ENCODE measurements at regions not wholly inside any gene's neighbourhood (a gene's known extent, or its start where the extent isn't known, plus 50 kb on each side); places are given as distances from the start of the nearest gene placed in this dataset.
"Not testable (repeated sequence)": the region's sequence is repeated elsewhere in the genome, so short reads cannot be mapped to it uniquely, and the experiment has no call there.

DNA sequence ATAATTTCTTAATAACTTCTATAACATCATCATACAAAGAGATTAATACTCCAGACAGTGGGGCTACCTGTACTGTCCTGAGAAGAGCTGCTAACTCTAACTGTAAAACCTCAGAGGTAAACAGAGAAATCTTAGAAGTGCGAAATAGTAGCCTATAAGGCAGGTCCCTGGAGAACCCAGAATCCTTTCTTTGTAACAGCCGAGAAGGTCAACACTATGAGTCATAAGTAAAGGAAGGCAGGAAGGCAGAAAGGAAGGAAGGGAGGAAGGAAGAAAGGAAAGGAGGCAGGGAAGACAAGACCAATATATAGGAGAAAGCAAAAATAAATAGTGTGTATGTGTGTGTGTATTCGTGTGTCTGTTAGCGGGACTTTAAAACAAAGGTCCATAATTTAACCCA lies 540.6 kb downstream of the ZWINT start:
- H3K4me3 ChIP-seq (ENCODE audit: low read length): no peak overlapping the region
- TF ChIP-seq CTCF (conservative IDR thresholded peaks at IDR 0.05; ENCODE audit: low read length): no peak
- DNase-seq (ENCODE audit: low read depth): no peak

DNA sequence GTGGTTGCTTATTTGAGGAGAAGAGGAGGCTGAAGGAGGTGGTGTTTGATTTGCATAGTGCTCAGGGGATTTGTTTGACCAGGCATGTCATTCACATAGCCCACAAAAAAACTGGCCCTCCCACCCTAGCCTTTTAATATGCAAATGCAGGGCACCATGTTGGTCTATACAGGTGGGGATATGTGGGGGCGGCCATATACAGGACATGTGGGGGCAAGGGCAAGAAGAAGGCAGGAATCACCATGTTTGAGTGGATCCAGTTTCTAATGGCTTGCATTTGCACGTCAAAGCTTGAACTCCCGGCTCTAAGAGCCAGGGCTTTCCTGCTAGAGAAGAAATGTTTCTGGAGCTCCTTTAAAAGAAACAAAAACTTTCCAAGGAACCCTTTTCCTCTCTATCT lies 541.0 kb downstream of the ZWINT start:
- TF ChIP-seq CTCF (conservative IDR thresholded peaks at IDR 0.05; ENCODE audit: low read length): no peak
- no peak for DNase-seq (ENCODE audit: low read depth)
- H3K4me3 ChIP-seq (ENCODE audit: low read length): no peak overlapping the region

DNA sequence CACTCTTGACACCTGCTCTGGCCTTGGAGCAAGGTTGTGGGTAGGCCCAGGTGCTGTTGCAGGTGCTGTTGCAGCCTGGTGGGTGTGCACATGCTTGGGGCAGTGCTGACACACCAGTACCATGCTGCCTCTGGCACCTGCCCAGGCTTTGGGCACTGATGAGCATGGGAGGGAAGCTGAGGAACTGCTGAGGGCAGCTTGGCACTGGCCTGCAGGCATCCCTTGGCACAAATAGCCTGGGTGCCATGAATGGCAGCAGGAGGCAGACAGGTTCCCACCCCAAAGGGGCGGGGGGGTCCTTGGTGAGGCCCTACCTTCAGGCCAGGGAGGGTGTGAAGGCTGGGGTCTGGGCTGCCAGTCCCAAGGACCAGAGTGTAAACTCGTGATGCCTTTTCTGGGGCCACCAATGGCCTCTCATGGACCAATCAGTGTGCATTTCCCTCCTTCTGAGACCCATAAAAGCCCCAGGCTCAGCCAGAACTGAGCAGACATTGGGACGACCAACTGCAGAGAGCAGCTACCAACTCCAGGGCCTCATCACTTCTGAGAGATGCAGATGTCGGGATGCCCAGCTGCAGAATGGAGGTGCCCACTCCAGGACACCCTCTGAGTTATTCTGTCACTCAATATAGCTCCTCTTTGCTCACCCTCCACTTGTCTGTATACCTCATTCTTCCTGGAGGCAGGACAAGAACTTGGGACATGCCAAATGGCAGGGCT lies 547.4 kb downstream of the ZWINT start:
- no peak for TF ChIP-seq CTCF (conservative IDR thresholded peaks at IDR 0.05; ENCODE audit: low read length)
- DNase-seq (ENCODE audit: low read depth): no peak
- H3K4me3 ChIP-seq (ENCODE audit: low read length): no peak overlapping the region

- TF ChIP-seq CTCF (conservative IDR thresholded peaks at IDR 0.05; ENCODE audit: low read length): no peak
- DNase-seq (ENCODE audit: low read depth): no peak
Measured at GRCh38 chr10:55803055-55803454, 558.0 kb downstream of the ZWINT start.

DNA sequence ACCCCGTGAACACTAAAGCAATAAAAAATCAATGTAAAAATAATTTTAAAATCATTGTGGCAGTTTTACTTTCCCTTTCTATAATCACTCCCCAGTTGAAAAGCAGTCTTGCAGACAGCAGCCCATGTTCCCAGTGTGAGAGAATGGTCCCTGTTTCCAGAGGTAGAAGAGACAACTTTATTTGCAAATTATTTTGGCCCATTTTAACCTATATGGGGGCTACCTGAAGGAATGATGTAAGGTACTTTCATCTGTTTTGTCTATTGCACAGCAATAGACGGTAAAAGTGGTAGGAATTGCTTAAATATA lies 559.8 kb downstream of the ZWINT start:
- TF ChIP-seq CTCF (conservative IDR thresholded peaks at IDR 0.05; ENCODE audit: low read length): no peak
- H3K4me3 ChIP-seq (ENCODE audit: low read length): no peak overlapping the region
- no peak for DNase-seq (ENCODE audit: low read depth)

More at GRCh38 chr10:55803055-55803454, 558.0 kb downstream of the ZWINT start:
- H3K4me3 ChIP-seq (ENCODE audit: low read length): no peak overlapping the region

DNA sequence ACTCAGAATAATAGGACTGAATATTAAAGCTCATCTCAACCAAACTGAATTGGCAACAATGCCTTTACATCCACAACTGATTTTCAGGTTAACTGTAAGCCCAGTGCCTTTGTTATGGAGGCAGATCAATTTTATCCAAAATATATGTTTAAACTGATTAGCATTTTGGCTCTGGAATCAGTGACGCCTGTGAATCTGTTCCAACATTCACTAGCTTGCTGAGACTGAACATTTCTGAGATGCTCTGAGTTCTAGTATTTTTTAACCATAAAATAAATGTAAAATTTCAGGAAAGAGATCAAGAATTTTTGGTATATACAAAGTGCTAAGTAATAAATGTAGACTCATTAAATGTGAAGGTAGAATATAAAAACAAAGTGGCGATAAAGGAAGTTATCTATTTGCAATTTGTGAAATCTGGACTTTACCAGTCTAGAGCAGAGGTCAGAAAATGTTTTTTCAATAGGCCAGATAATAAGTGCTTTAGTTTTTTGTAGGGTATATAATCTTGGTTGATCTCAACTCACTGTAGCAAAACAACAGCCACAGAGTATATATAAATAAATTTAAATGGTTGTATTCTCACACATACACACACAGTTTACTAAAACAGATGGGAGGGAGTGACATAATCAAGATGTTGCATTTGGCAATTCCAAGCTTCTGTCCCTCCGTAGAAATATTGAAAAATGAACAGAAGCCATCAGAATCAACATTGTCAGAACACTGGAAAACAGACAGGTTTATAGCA lies 560.3 kb downstream of the ZWINT start:
- TF ChIP-seq CTCF (conservative IDR thresholded peaks at IDR 0.05; ENCODE audit: low read length): no peak

GRCh38 chr10:55793024-55793423 lies 568.0 kb downstream of the ZWINT start:
- no peak overlapping the region for H3K4me3 ChIP-seq (ENCODE audit: low read length)
- no peak for DNase-seq (ENCODE audit: low read depth)
- TF ChIP-seq CTCF (conservative IDR thresholded peaks at IDR 0.05; ENCODE audit: low read length): no peak

More for the DNA sequence above, 560.3 kb downstream of the ZWINT start:
- no peak overlapping the region for H3K4me3 ChIP-seq (ENCODE audit: low read length)
- no peak for DNase-seq (ENCODE audit: low read depth)

DNA sequence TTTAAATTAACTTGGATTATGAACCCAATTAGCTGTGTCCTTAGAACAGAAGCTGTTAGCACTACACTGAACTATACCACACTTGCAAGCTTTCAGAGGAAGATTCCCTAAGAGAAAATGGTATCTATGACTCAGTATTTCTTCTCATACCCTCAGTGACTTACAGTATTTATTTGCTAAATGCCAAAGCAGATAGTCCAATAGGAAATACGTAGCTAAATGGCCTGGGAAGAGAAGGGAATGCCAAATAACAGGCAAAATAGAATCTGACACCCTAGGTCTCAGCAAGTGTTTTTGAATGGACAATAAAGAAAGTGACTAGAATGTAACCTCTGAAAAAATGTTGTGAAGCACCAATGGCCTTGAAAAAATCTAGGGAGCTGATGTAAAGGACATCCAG lies 570.8 kb downstream of the ZWINT start:
- DNase-seq (ENCODE audit: low read depth); H3K4me3 ChIP-seq (ENCODE audit: low read length): not testable (repeated sequence)

Data from AG10803 (cell line).